ENCODE measurements at regions not wholly inside any gene's neighbourhood (a gene's known extent, or its start where the extent isn't known, plus 50 kb on each side); places are given as distances from the start of the nearest gene placed in this dataset.

- no peak for DNase-seq
Measured at GRCh38 chr15:88403351-88403791, 63.8 kb downstream of the MRPL46 start.

DNA sequence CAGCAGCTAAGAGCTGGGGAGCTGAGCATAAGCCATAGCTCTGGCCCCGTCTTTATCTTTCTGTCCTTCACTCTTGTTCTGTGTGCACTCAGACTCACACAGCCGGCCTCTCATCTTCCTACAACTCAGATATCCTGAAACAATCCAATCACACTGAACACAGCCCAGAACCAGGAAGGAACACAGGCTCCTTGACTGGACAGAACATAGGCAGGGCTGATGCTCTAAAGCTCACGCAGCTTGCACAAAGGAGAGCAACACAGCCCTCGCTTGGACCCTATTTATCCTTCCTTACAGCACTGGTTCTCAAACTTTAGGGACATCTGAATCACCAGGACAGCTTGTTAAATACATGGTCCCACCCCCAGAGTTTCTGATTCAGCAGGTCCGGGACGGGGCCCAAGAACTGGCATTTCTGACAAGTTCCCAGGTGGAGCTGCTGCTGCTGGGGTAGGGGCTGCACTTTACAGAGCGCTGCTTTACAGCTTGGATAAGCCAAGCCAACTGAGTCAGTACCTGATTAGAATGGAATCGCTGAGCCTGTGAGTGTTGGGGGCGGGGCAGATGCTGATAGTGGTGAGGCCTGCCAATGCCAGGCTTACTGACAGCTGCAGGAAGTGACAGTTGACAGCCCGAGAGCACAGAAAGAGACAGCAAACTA lies 65.1 kb downstream of the MRPL46 start:
- no peak for DNase-seq

DNA sequence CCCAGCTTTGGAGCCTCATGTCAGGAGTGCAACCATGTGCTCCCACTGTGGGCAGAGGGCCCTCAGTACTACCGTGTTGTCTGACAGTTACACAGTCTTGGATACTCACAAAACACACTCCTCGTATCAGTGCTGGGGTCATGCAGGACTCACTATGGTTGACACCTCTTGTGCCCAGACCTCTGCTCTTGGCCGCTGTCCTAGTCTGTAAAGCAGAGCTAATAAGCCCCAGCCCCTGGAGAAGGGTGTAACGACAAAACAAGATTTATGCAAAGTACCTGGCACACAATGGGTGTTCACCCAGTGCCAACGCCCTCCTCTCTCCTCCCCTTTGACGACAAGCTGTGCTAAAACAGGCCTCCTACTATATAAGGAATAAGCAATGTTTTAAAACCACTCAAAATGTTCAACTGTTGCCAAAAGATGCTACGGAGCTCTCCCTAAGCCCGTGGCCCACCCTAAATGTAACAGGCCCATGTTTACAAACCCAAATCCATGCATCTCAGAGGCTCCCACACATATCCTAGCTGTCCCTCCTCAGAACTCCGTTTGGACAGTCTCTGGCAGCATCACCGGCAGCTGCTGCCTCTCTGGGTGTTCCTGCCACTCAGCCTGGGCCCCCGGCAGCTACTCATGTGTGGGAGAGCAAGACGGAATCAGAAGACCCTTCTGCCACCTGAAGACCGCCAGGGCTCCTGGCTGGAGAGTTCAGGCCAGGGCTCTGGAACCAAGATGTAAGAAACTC lies 65.8 kb downstream of the MRPL46 start:
- DNase-seq, result no peak

- DNase-seq, result no peak
Measured at GRCh38 chr15:88400591-88401250, 66.5 kb downstream of the MRPL46 start.

- DNase-seq, result no peak
Measured at GRCh38 chr15:88400084-88400483, 67.1 kb downstream of the MRPL46 start.

GRCh38 chr15:88399021-88399685 lies 68.0 kb downstream of the MRPL46 start:
- no peak for DNase-seq

DNA sequence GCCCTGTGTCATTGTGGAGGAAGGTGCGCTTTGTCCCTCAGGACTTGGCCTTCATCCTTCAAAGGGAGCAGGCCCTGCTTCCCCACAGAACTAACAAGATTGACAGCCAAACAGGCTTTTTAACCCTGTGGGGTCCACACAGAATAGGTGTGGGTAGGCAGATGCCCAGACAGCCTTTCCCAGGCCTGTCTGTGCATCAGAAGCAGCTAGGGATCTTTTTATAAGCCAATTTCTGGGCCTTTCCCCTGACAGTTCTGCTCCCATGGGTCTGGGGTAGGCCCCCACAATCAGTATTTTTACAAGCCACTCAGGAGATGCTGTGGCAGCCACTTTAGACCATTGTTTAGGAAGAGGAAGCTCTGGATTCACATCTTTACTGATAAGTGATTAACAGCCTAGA lies 69.2 kb downstream of the MRPL46 start:
- no peak for DNase-seq

DNA sequence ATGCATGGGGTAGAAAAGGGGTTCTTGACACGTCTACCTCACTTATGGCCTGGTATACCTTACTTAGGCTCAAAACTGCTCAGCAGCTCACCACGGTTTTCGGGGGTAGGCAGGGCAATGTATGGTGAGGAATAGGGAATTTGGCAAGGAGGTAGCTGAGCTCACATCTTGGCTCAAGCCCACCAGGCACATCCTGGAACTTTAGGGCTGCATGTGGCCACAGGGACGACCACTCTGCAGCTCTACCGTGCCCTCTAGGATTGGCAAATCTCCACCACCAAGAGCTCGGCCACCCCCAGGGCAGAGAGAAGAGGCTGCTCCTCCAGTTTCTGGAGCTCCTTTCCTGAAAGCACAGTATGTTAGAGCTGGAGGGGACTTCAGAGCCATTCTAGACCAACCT lies 69.7 kb downstream of the MRPL46 start:
- no peak for DNase-seq

DNA sequence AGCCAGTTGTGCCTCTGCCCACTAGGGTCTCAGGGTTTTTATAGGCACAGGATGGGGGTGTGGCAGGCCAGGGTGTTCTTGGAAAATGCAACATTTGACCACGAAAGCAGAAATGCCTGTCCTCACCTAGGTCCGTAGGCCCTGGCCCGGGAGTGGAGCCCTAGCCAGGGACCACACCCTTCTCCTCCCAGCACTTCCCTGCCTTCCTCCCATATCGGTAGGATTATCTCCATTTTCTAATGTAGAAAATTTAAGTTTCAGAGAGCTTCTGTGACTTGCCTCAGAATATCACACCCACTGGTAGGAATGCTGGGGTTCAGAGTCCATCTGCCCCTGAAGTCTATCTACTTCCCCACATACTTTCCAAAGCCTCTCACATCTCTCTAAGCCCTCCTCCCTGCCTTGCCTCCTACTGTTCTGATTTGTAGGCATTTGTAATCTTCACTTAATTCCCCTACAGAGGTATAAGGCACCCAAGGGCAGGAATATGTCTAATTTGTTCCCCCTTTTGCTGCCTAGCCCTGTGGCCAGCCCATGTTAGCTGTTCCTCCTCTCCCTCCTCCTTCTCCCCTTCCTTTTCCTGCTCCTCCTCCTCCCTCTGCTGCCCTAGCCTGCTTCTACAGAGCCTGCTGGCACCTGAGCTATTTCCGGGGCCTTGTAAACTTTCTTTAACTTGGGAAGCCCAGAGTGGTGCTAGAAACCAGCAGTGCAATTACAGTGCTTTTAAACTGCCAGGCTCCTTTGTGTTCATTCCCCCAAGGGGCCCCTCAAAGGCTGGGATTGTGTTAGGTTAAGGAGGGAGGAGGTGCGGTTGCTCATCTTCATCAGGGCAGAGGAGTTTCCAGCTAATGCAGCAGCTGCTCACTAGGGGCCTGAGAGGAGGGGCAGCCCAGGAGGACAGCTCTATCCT lies 71.1 kb downstream of the MRPL46 start:
- DNase-seq, result no peak

- no peak for DNase-seq
Measured at GRCh38 chr15:88395241-88395640, 71.9 kb downstream of the MRPL46 start.

- DNase-seq, result no peak
Measured at GRCh38 chr15:88394553-88395145, 72.5 kb downstream of the MRPL46 start.

DNA sequence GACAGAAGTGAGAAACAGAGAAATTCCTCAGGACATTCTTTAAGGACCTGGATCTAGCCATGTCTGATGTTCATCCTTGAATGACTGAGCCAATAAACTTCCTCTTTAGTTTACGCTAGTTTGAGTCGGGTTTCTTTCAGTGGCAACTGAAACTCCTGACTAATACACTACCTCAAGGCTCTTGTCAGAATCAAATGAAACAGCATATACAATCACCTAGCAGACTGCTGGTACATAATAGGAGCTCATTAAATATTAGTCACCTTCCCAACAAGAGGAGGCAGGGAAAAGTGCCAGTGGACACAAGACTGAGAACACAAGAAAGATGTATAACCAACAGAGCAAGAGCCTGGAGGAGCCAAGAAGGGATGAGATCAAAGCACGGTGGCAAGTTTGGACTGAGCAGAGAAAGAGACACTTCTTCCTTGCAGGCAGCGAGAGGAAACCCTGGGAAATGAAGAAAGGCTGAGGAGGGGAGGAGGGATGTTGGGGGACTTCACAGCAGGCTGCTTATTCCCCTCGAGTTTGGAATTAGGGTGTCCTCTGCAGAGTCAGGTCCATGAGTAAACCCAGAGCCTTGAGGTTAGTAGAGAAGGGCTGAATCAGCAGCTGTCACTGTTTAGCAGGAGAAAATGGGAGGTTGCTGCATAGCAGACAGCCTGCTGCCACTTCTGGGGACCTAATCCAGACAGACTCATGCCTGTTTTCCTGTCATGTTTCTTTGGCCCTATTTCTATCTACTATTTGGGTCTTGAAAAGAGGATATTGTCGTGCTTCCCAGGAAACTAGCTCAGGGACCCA lies 73.3 kb downstream of the MRPL46 start:
- DNase-seq, result no peak

DNA sequence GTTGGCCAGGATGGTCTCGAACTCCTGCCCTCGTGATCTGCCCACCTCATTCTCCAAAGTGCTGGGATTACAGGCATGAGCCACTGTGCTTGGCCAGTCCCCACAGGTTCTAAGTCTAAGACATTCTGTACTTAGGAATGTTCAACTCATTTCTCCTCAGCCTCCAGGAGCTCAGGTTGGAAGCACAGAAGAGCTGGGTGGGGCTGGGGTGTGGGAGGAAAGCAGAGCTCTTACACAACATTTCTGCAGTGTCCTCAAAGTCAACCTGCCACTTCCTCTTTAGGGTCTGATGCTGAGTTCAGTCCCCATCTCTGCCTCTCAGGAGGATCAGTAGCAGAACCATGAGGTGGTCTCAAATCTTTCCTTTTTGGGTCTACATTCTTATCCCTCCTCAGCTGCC lies 75.5 kb downstream of the MRPL46 start:
- peak; percentile 16 for DNase-seq

- DNase-seq, result no peak
Measured at GRCh38 chr15:88391006-88391405, 76.2 kb downstream of the MRPL46 start.

DNA sequence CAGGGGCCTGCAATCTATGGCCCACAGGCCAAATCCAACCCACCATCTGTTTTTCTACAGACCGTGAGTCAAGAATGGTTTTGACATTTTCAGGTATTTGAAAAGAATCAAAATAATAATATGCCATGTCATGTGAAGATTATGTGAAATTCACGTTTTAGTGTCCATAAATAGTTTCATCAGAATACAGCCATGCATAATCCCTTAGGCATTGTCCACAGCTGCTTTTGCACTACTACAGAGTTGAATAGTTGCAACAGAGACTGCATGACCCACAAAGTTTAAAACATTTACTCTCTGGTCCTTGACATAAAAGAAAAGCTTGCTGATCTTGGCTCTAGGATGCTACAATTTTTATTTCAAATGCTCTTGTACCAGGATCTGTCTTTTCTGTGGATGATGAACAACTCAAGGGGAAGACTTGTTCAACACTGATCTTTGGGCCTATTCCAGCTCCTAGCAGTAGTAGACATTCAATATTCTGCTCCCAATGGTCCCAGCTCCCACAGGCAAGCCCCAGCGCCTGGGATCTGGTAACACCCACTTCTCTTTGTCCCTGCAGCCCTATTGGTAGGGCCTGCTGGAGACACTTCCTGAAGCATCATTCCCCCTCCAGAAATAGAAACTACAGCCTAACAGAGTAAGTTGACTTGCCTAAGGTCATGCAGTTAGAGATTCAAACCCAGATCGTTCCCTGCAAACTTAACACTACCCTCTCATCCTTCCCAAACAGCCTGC lies 76.9 kb downstream of the MRPL46 start:
- no peak for DNase-seq

DNA sequence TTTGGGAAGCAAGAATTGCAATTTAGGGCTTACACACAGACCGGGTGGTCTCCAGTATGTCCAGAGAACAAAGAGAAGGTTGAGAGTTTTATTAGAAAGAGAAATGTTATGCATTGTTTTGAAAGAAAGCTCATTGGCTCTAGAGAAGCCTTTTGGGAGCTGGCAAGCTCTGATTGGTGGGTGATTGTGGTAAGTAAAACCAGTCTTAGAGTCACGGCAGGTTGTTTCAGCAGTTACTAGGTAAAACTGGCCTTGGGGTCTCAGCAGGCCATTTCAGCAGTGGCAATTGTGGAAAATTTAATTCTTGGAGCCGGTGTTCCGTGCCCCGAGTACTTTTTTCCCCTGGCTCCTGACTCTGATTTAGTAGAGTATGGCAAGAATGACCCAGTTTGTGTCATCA lies 78.1 kb downstream of the MRPL46 start:
- DNase-seq, result no peak

DNA sequence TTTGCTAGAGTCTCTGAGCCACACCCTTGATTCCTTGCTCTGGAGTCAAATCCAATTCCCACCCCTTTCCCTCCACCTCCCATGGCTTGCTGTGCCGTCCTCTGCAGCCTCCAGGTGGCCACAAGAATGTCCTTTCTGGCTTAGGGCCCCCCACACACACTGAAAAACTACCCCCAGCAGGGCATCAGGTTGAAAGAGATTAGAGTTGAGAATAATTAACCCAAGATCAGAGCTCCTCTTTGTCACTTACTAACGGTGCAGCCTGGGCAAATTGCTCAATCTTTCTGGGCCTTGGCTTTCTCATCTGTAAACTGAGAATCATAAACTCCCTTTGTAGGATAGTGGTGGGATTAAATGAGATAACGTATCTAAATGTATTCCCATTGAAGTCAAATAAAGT lies 78.5 kb downstream of the MRPL46 start:
- no peak for DNase-seq

- DNase-seq, result peak; percentile 12
Measured at GRCh38 chr15:88385078-88385700, 82.0 kb downstream of the MRPL46 start.

- no peak for DNase-seq
Measured at GRCh38 chr15:88383354-88383753, 83.8 kb downstream of the MRPL46 start.

DNA sequence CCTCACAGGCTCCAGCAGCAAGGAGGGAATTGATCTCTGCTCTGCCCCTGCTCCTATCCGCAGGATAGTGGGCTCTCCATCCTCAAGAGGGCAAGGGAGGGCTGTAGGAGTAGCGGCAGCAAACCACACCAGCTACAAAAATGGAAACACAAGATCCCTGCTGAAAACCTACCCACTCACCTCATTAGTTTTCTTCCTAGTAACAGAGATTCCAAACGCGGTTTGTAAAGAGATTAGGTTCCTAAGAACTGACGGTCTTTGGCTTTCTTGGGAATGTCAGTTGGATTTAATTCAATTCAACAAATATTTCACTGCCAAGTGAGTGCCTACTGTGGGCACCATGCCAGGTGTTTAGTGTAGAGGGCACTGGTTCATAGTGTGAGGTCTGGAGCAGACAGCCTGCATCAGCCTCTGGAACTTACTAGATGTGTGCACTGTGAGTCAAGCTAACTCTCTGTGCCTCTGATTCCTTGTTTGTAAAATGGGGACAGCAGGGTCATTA lies 84.7 kb downstream of the MRPL46 start:
- no peak for DNase-seq

Measured in suppressor macrophage treated with lipopolysaccharide for 4 hours (primary cell).